HG03442 (cell line): ENCODE measurements at regions not wholly inside any gene's neighbourhood (a gene's known extent, or its start where the extent isn't known, plus 50 kb on each side); places are given as distances from the start of the nearest gene placed in this dataset.
"Not testable (repeated sequence)": the region's sequence is repeated elsewhere in the genome, so short reads cannot be mapped to it uniquely, and the experiment has no call there.

Experiments
- ATAC-seq: cut with Tn5 transposase; IDR thresholded peaks from one replicate; pipeline ENCODE4 v1.9.1; 2021; ENCODE audit warnings: mild to moderate bottlenecking, moderate library complexity; ENCODE audit not compliant: unreplicated experiment

GRCh38 chr4:11698846-11699590 is 270.3 kb upstream of the HS3ST1 start:
- ATAC-seq, result no peak

- no peak for ATAC-seq
These were observed 269.3 kb upstream of the HS3ST1 start for GRCh38 chr4:11698033-11698432.

DNA sequence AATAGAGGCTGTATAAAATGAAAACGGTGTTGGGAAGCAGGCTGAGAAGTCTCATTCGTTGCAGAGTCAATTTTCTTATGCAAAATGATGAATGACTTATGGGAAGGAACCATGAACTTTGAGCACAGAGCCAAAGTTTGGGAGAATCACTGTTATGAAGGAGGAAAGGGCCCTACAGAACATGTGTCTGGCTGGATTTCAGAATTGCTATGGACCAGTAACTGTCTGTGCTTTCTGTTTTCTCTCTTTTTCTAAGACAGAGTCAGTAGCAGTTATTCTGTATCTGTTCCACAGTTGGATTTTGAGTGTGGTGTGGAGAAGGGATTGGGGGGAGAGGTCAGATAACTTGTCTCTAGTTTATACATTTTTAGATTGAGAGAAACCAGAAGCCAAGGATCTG is 265.0 kb upstream of the HS3ST1 start:
- ATAC-seq, result no peak

- no peak for ATAC-seq
These were observed 262.5 kb upstream of the HS3ST1 start for GRCh38 chr4:11691236-11691635.

GRCh38 chr4:11687727-11688126 is 259.0 kb upstream of the HS3ST1 start:
- ATAC-seq, result no peak

- ATAC-seq, result no peak
These were observed 256.8 kb upstream of the HS3ST1 start for GRCh38 chr4:11685481-11685880.

DNA sequence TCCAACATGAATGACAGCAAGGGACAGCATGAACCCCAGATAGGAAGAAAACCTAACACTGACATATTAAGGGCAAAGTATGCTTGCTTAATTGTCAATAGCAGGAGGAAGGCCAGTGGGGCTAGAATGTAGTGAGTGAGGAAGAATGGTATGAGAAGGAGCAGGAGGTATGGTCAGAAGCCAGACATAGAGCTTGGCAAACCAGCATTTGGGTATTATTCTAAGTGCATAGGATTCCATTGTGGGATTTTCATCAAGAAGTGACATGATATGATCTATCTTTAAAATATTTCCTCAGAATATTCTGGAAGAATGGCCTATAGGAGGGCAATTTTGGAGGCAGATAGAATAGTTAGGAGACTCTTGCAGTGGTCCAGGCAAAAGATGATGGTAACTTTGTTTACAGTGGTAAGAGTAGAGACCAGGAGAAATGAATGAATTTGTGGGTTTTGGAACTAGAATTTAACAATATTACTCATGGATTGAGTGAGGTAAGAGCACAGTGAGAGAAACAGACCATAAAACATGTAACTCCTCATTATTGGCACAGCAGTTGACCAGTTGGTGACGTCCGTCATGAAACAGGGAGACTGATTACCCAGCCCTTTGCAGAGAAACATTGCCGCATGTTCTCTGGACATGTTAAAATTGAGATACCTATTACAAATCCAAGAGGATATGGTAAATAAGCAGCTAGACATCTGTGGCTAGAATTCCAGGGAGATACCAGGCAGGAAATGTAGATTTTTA is 246.5 kb upstream of the HS3ST1 start:
- no peak for ATAC-seq

- ATAC-seq, result no peak
These were observed 241.6 kb upstream of the HS3ST1 start for GRCh38 chr4:11670304-11670703.

DNA sequence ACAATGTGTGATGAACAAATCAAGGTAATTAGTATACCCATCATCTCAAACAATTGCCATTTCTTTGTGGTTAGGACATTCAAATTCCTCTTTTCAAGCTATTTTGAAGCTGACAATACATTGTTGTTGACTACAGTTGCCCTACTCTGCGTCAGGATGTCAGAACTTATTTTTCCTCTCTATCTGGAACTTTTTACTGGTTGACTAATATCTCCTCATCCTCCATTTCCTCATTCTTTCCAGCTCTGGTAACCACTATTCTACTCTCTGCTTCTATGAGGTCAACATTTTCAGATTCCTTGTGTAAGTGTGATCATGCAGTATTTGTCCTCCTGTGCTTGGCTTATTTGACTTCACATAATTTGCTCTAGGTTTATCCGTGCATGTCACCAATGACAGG is 240.5 kb upstream of the HS3ST1 start:
- no peak for ATAC-seq

DNA sequence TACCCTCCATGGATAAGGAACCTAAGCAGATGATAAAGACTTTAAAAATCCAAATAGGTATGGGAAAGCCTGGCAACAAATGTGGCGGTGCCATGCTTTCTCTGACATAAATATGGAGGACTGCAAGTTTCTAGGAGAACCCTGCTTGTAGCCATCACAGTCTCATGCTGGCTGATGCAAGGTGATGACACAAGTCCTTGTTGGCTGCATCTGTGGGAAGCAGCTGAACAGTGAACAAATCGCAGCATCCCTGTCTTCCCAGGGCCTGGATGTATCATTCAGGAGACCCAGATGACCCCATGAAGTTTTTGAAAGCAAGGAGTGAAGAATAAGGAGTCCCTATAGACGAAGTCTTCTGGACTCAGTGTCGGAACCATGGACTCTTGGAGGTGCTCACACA is 234.4 kb upstream of the HS3ST1 start:
- no peak for ATAC-seq

DNA sequence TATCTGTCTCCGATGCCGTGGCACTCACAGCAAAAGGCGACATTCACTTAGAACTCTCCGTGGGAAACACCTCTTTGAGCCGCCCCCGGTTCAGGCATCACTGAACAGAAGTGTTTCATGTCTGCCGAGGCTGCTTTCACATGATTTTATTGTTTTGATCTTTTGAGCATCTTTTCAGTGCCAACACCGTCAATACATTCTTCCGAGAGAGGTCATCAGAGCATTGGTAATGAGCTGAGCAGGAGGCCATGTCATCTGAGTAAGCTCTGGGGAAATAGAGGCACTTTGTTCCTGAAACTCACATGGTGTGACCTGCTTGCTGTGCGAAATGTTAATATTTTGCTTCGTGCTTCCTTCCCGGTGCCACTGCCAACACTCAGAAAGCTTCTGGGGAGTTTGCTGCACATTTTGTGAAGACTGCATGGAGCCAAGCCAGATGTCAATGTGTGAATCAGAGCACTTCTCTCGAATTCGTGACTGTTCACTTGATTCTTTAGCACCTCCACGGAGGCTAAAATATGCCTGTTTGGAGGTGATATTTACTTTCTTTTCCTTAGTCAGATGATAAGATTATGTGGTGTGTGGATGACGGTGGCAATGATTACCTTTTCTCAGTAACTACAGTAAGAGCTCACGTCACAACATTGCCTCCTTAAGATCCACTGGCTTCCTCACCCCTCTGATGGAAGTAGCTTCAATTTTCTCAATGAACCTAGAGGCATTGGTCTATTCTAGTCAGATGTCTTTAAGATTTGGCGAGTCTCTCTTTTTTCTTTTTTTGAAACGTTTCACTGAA is 222.3 kb upstream of the HS3ST1 start:
- no peak for ATAC-seq

- ATAC-seq, result no peak
These were observed 218.7 kb upstream of the HS3ST1 start for GRCh38 chr4:11647433-11647832.

GRCh38 chr4:11643081-11643480 is 214.4 kb upstream of the HS3ST1 start:
- not testable (repeated sequence) for ATAC-seq

DNA sequence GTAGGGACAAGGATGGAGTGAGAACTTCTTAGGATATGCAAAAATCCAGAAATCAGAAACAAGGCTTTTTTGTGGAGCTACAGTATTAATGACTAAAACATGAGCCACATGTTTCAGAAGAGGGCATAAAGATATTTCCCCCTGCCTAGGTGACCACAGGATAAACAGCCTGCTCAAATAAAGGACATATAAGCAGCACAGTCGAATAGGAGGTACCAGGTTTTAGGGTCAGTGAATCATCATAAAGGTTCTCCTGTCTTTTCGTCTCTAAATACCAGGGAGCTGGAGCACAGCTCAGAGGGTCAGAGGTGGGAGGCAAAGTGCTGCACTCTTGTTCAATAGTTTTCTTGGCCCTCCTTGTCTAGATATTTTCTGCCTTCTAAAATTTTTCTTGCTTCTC is 211.9 kb upstream of the HS3ST1 start:
- no peak for ATAC-seq

- no peak for ATAC-seq
These were observed 207.9 kb upstream of the HS3ST1 start for GRCh38 chr4:11636551-11636950.

GRCh38 chr4:11636031-11636430 is 207.3 kb upstream of the HS3ST1 start:
- no peak for ATAC-seq

DNA sequence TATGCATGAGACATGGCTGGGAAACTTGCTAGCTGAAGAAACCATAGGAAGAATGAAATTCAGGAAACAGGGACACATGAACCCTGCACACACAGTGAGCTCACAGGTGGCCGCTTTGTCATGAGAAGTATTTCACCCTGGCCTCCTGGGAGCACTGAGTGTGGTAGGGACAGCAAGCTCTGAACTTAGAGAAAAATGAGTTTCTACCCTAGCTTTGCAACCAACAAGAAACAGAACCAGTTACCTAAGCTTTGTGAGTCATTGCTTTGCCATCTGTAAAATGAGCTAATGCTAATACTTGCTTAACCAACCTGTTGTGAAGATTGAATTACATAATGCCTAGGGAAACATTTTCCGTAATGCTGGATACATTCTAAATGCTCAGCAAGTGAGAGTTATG is 206.6 kb upstream of the HS3ST1 start:
- no peak for ATAC-seq

DNA sequence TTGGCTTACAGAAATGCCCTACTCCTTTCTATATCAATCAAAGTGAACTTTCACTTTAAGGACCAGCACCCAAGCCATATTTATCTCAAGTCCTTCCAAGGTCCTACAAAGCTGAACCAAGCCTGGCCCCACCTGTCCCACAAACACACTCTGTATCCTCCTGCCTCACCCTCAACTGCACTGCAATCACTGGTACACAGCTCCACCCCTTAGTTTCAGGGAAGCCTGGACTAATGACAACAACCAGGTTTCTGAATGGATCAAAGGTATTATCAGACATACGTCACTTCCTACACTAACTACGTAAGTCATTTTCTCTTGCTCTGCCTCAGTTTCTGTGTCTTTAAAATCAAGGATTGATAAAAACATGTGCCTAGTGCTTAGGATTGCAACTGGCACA is 205.6 kb upstream of the HS3ST1 start:
- ATAC-seq, result no peak

DNA sequence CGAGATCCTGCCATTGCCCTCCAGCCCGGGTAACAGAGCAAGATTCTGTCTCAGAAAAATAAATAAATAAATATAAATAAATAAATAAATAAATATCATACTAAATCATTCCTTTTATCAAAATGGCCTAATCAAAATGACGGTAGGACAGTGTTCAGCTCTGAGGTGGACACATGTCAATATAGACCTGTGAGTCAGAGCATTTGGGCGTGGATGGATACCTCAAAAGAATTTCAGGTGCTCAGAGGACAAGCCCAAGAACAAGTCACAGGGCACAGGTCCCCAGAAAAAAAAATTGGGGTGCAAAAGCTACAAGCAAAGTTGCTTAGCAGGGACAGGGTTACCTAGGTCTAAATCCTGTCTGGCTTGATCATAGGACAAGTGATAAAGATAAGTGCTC is 204.7 kb upstream of the HS3ST1 start:
- no peak for ATAC-seq

GRCh38 chr4:11632483-11632882 is 203.8 kb upstream of the HS3ST1 start:
- no peak for ATAC-seq

DNA sequence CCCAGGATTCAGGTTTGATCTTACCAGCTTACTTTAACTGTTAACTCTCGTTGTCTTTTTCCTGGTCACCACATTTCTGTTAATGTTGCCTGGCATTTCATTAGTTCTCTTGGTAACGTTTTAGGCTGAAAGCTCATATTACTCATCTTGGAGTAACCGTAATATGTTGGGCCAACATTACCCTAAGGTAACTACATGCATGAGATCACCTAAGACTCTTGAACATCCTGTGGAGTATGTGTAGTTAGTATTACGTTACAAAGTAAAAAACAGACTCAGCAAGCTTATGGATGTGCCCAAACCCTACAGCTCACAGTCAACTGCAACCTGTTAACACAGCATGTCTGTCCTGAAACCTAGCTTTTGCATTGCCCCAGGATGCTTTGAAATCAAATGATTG is 203.3 kb upstream of the HS3ST1 start:
- ATAC-seq, result no peak

GRCh38 chr4:11631416-11631815 is 202.7 kb upstream of the HS3ST1 start:
- no peak for ATAC-seq
